ENCODE measurements at regions not wholly inside any gene's neighbourhood (a gene's known extent, or its start where the extent isn't known, plus 50 kb on each side); places are given as distances from the start of the nearest gene placed in this dataset.
"Not testable (repeated sequence)": the region's sequence is repeated elsewhere in the genome, so short reads cannot be mapped to it uniquely, and the experiment has no call there.

GRCh38 chr9:67288117-67288735 lies 295.9 kb upstream of the SPATA31A3 start:
- not testable (repeated sequence) for TF ChIP-seq CTCF (IDR thresholded peaks at IDR 0.05); EZH2 (IDR thresholded peaks at IDR 0.05; ENCODE audit: borderline replicate concordance, insufficient read depth, low read depth, low read length, poor library complexity, severe bottlenecking)
